GM12891 (cell line): ENCODE measurements at regions not wholly inside any gene's neighbourhood (a gene's known extent, or its start where the extent isn't known, plus 50 kb on each side); places are given as distances from the start of the nearest gene placed in this dataset.

Experiments
- DNase-seq: peaks from one replicate; pipeline ENCODE4 v3.0.0; 2011; ENCODE audit warnings: low spot score; ENCODE audit not compliant: insufficient read length
- FAIRE-seq: peaks from 2 replicates; lab custom pipeline; 2011; peaks lifted over from hg19 to GRCh38; lab: Jason Lieb, UNC
- PAX5 ChIP-seq: IDR thresholded peaks from 2 replicates; pipeline ENCODE4 v1.6.1; 2011; ENCODE audit warnings: low read length, moderate library complexity, mild to moderate bottlenecking; ENCODE audit not compliant: insufficient read depth, severe bottlenecking
- POLR2A ChIP-seq: IDR thresholded peaks from 2 replicates; pipeline ENCODE4 v1.6.1; 2011; ENCODE audit warnings: low read depth, low read length, control low read depth
- POLR2AphosphoS5 ChIP-seq: IDR thresholded peaks from 2 replicates; pipeline ENCODE4 v1.6.1; 2011; ENCODE audit warnings: low read depth, low read length, control low read depth
- POU2F2 ChIP-seq: IDR thresholded peaks from 2 replicates; pipeline ENCODE4 v1.6.1; 2011; ENCODE audit warnings: low read depth, mild to moderate bottlenecking, control low read depth, low read length, moderate library complexity
- SPI1 ChIP-seq: IDR thresholded peaks from 2 replicates; pipeline ENCODE4 v1.6.1; 2011; ENCODE audit warnings: low read depth, low read length, control low read depth
- TAF1 ChIP-seq: IDR thresholded peaks from 2 replicates; pipeline ENCODE4 v1.6.1; 2011; ENCODE audit warnings: low read depth, low read length, control low read depth

DNA sequence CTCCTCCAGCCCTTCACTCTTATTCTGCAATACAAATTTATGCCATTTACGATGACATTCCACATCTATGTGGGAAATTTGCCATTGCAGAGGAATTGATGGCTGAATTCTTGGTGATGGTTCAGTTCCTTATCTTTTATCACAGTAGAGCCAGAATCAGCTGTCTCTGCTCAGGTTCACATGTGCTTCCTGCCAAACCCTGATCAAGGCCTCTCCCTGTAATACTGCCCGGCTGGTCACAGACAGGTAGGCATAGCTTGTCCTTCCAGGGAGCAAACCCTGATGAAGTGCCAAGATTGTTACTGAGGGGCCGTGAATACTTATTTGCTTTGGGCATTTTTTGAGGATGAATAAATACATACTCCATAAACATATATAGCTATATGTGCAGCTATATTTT lies 450.0 kb downstream of the NSUN3 start:
- TF ChIP-seq TAF1: no peak
- no peak for TF ChIP-seq PAX5
- no peak for TF ChIP-seq POU2F2
- TF ChIP-seq SPI1: no peak
- no peak for TF ChIP-seq POLR2AphosphoS5
- no peak for TF ChIP-seq POLR2A
- FAIRE-seq: no peak
- no peak for DNase-seq

DNA sequence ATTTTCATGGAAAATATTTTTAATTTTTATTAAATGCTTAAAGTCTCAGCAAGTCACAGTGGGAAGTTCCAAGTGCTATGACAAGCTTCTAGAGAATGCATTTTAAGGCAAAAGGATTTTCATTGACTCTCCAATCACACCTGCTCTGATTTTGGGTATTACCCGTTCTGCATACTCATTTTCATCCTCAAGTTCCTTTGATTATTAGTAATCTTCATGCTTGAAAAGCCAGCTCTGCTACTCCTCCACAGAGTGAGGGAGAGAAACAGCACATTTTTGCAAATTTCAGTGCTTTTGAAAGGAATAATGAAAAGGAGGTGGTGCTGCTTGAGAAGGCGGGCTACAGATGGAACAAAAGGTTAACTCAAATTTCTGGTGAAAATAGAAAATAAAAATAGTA lies 450.7 kb downstream of the NSUN3 start:
- FAIRE-seq: no peak
- TF ChIP-seq POLR2A: no peak
- TF ChIP-seq PAX5: no peak
- TF ChIP-seq TAF1: no peak
- TF ChIP-seq POLR2AphosphoS5: no peak
- TF ChIP-seq SPI1: no peak
- TF ChIP-seq POU2F2: no peak

DNA sequence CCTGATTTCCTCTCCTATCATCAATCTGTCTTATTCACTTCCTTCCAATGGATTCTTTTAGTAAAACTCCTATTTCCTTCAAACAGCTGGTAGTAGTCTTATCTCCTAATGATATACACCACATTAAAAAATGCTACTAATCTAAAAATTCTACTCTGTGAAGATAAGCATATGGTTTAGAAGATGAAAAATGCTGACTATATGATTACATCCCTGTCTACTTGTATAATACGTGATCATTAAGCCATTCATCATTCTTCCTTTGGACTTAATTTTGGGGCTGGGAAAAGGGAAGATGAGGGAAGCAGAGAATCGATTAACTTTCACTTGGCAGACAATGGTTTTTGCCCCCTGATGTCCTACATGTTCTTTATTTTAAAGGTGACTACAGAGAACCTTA lies 453.1 kb downstream of the NSUN3 start:
- DNase-seq: no peak
- FAIRE-seq: no peak
- TF ChIP-seq POLR2AphosphoS5 (no peak), PAX5 (no peak), TAF1 (no peak), POLR2A (no peak), SPI1 (no peak), POU2F2 (no peak)

More for the DNA sequence above, 450.7 kb downstream of the NSUN3 start:
- DNase-seq: no peak

DNA sequence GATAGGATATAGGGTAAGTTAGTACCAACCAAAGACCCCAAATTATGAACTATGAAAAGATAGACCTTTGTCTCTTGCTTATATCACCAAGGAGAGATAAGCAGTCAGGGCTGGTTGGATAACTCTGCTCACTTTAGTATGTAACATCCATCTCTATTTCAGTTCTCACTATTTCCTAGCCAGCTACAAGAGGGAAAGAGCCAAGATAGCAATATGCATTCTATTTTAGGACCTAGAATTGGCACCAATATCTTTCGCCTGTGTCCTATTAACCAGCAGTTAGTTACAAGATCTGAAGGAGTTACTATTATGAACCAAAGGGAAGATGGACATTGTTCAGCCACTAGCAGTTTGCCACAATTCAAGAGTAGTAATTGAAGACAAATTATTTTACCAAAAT lies 457.5 kb downstream of the NSUN3 start:
- TF ChIP-seq TAF1: no peak
- DNase-seq: no peak
- FAIRE-seq: no peak

- DNase-seq: no peak
- no peak for FAIRE-seq
- TF ChIP-seq POLR2AphosphoS5: no peak
- no peak for TF ChIP-seq POU2F2
- no peak for TF ChIP-seq POLR2A
- TF ChIP-seq SPI1: no peak
- no peak for TF ChIP-seq PAX5
- no peak for TF ChIP-seq TAF1
Observed at GRCh38 chr3:94522488-94522887, 459.6 kb downstream of the NSUN3 start.

GRCh38 chr3:94524102-94524919 lies 461.4 kb downstream of the NSUN3 start:
- no peak for DNase-seq
- no peak for TF ChIP-seq POLR2A
- TF ChIP-seq TAF1: no peak
- TF ChIP-seq SPI1: no peak
- TF ChIP-seq PAX5: no peak
- no peak for TF ChIP-seq POU2F2
- TF ChIP-seq POLR2AphosphoS5: no peak
- no peak for FAIRE-seq

DNA sequence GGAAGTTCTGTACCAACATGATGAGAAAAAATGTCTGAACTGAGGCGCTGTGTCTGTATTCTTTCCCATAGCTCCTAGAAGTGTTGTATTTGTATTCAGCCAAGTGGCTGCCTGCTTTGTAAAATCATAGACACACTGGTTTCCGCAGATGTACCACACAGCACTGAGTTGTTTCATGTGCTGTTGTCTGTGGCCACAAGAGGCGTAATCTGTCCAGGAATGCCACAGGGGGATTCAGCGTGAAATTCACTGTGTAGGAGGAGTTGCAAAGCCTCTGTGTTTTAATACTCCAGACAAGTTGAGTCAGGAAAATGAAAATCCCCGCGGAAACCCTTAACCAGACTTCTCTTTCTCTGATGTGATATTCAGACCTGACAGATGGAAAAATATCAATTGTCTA lies 462.2 kb downstream of the NSUN3 start:
- FAIRE-seq (no peak), DNase-seq (no peak)
- TF ChIP-seq SPI1 (no peak), TAF1 (no peak), POLR2A (no peak), POLR2AphosphoS5 (no peak), PAX5 (no peak), POU2F2 (no peak)

GRCh38 chr3:94529816-94530215 lies 467.0 kb downstream of the NSUN3 start:
- FAIRE-seq (no peak), DNase-seq (no peak)
- TF ChIP-seq PAX5: no peak
- TF ChIP-seq POLR2A: no peak
- no peak for TF ChIP-seq POLR2AphosphoS5
- no peak for TF ChIP-seq TAF1
- no peak for TF ChIP-seq SPI1
- no peak for TF ChIP-seq POU2F2

GRCh38 chr3:94532951-94533350 lies 470.1 kb downstream of the NSUN3 start:
- no peak for TF ChIP-seq TAF1
- no peak for TF ChIP-seq POLR2AphosphoS5
- no peak for TF ChIP-seq PAX5
- no peak for TF ChIP-seq SPI1
- no peak for TF ChIP-seq POU2F2
- TF ChIP-seq POLR2A: no peak
- DNase-seq: no peak

More at GRCh38 chr3:94532951-94533350, 470.1 kb downstream of the NSUN3 start:
- no peak for FAIRE-seq
